Skin of body (tissue), 2 donors: ENCODE measurements at regions not wholly inside any gene's neighbourhood (a gene's known extent, or its start where the extent isn't known, plus 50 kb on each side); places are given as distances from the start of the nearest gene placed in this dataset. TPM values are rescaled to one million over a fixed set of nuclear protein-coding genes. Genes with fewer than 3 reads are reported as not detected.

Source experiments
- DNase-seq: peaks from one replicate; lab custom pipeline; 2025; lab: John Stamatoyannopoulos, UW
- small RNA-seq: library from RNA; depleted of rRNA; stranded (forward); fragments of <200 nt; gene quantifications from one replicate; pipeline ENCODE3, GENCODE V24; 2014; ENCODE audit warnings: low replicate concordance

- no peak for DNase-seq
Measured at GRCh38 chr2:181378491-181378890, 78.7 kb upstream of the ITGA4 start.

- DNase-seq: no peak
Measured at GRCh38 chr2:181380581-181380980, 76.6 kb upstream of the ITGA4 start.

GRCh38 chr2:181384923-181385322 lies 72.3 kb upstream of the ITGA4 start:
- DNase-seq: no peak

- DNase-seq: no peak
Measured at GRCh38 chr2:181389524-181389923, 67.7 kb upstream of the ITGA4 start.

GRCh38 chr2:181393472-181393871 lies 63.7 kb upstream of the ITGA4 start:
- DNase-seq: peak; percentile 32

GRCh38 chr2:181394741-181395437 lies 62.3 kb upstream of the ITGA4 start:
- no peak for DNase-seq

GRCh38 chr2:181395851-181396250 lies 61.3 kb upstream of the ITGA4 start:
- no peak for DNase-seq

- DNase-seq: no peak
Measured at GRCh38 chr2:181396256-181397123, 60.7 kb upstream of the ITGA4 start.

GRCh38 chr2:181397331-181397730 lies 59.9 kb upstream of the ITGA4 start:
- no peak for DNase-seq

- DNase-seq: no peak
Measured at GRCh38 chr2:181398000-181398399, 59.2 kb upstream of the ITGA4 start.

- no peak for DNase-seq
Measured at GRCh38 chr2:181399027-181399426, 58.2 kb upstream of the ITGA4 start.

GRCh38 chr2:181404472-181404871 lies 52.7 kb upstream of the ITGA4 start:
- no peak for DNase-seq

- no peak for DNase-seq
Measured at GRCh38 chr2:181407171-181407570, 50.0 kb upstream of the ITGA4 start.

Small RNA genes in the stretch of these regions (small RNA-seq; reads per million reads assigned to genes)
- not detected for gene MIR4437
